HG03045 (cell line): ENCODE measurements at regions not wholly inside any gene's neighbourhood (a gene's known extent, or its start where the extent isn't known, plus 50 kb on each side); places are given as distances from the start of the nearest gene placed in this dataset.

Experiments used
- ATAC-seq: cut with Tn5 transposase; IDR thresholded peaks from one replicate; pipeline ENCODE4 v1.9.1; 2021; ENCODE audit warnings: mild to moderate bottlenecking, moderate library complexity; ENCODE audit not compliant: unreplicated experiment

DNA sequence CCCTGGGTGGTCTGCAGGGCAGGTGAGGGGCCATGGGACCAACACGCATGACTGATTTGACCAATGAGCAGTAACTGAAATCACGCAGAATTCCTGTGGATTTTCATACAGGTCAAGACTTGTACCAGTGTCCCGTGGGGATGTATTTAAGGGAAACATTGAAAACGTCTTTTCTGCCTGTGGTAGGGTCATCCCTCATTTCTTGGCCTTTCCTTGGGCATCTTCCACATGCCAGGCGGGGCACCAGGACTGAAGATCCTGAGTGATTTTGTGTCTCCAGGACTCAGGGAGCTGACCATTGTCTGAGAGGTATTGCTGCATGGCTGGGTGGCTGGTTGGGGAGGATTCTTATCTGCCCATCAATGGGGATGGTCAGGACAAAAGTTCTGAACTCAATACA lies 289.0 kb downstream of the GLRX3 start:
- ATAC-seq = no peak

DNA sequence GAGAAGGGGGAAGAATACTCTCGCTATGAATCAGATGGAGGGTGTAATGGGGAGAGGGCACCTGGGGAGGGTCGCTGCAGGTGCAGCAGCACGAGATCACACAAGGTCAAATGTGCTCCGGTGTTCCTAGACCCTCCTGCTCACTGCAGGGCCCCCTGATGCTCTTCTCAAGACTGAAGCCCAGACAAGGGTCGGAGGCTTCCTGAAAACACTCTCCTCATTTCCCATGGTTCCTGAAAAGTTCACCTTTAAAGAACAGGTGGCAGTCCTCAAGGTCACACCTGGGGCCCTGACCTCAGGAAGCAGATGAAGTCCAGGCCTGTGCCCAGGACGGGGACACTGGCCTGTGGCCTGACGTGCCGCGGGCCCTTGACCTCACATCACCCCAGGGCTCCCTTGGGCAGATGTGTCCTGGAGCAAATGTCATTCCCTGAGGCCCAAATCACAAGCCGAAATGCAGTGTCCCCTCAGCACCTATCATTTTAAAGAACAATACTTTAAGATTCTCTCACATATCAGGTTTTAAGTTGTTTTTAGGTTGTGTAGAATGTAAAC lies 289.8 kb downstream of the GLRX3 start:
- no peak for ATAC-seq

DNA sequence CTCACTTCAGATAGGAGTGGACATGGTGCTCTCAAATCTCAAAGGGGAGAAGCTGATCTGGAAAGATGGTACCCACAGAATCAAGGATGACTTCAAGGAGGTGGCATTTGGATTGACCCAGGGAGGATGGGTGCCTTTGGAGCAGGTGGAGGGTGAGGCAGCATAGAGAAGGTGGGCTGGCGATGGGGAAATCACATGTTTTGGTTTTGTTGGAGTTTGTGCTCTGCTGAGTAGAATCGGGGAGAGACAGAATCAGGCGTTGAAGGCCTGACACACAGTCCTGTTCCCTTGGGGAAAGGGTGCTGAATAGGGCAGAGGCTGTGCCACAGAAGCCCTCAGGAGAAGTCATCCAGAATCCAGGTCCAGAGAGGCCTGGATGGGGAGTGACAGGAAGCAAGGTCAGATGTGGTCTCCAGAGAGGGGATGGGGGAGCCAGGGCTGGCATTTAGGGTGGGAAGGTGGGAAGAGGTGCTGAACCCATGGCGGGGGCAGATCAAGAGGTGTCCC lies 291.1 kb downstream of the GLRX3 start:
- ATAC-seq = no peak

DNA sequence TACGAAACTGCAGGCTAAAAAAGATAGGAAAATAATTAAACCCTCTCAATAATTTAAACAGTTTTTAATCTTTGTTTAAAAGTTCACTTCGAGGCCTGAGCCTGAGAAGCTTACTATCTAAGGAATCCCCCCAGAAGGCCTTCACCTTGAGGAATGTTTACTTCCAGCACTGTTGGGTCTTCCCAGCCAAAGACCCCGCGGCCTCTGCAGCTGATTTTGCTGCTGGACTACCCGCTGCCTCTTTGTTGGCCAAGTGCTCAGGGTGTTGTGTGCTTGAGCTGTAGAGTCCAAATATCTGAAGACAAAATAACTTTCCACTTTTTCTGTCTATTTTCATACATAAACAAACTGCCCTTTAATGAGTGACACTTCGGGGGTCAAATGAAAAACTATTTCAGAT lies 292.7 kb downstream of the GLRX3 start:
- ATAC-seq = no peak

DNA sequence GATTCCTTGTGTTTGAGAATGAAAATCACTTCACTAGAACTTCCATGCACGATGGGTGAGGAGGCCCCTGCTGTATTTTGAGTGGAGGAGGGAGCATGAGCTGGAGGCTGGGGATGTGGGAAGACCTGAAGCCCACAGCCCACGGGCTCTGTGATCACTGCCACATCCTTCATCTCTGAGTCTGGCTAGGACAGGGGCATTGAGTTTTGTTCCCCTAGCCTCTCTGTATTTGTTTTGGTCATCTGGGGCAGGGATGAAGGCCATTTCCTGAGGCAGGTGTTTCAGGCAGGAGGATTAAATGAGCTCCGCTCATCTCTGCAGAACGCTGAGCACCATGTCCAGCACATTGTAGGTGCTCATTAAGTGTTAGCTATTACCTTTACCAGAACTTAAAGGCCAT lies 293.6 kb downstream of the GLRX3 start:
- ATAC-seq = no peak

DNA sequence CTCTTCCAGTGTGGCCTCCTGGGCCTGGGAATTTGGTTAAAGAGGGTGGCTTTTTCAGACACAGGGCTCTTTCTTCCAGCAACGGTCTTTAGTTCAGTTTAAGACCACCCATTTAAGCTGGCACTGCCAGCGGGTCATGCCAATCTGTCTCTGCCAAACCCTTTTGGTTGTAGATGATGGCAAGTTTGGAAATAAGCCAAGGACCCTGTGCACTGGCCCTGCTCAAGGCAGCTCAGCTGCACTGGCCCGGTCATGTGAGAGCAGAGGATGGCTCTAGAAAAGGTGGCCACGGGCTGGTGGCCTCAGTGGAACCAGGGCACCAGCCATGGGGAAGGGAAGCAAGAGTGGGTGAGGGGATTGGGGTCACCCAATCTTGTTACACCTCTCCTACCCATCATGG lies 294.1 kb downstream of the GLRX3 start:
- no peak for ATAC-seq

DNA sequence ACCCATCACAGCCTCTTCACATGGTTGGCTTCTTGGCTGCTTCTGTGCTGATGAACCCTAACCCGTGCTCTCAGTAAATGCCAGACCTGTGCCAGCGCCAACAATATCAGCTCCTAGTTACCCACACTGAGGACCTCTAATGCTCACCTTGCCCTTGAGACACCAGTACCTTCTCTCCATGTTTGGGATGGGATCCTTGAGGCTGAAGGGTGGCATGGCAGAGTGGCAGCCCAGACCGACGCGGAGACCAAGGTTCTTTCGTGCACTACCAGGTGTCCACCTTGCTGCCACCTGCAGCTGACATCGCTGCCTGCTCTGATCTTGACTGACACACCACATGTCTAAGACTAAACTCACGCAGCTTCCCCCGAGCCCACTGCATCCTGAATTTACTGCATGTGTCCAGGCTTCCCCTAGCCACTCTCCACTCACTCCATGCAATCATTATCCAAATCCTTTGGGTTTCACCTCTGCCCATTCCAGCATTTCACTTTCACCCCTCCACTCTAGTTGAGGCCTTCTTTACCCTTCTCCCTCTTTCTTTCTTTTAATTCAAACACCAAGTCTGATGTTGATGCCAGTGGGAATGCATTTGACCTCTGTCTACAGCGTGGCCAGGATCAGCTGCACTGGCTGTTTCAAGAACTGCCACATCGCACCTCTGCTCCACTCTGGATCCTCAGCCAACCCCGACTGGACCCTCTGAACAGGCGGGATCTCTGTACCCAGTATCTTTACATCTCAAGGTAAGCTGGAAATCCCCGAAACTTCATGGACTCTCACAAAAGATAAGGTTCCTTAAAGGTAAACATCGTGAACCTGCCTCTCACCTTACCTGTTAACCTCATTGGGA lies 294.9 kb downstream of the GLRX3 start:
- ATAC-seq = no peak

DNA sequence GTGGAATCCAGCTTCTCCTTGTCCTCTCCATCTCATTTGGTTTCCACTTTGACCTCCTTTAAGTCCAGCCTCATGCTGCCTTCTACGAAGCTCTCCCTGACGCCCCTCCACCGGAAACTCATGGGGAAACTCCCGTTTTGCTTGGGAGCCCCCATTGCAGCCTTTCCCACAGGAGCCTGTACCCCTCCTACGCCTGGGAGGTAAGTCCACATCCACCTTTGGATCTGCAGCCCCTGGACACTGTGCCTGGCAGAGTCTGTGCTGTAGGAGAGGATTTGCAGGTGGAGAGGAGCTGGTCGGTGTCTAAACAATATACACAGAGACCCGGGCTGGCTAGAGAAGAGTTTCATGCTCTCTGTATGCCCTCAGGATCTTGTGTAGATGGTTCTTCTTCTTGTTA lies 296.1 kb downstream of the GLRX3 start:
- no peak for ATAC-seq

DNA sequence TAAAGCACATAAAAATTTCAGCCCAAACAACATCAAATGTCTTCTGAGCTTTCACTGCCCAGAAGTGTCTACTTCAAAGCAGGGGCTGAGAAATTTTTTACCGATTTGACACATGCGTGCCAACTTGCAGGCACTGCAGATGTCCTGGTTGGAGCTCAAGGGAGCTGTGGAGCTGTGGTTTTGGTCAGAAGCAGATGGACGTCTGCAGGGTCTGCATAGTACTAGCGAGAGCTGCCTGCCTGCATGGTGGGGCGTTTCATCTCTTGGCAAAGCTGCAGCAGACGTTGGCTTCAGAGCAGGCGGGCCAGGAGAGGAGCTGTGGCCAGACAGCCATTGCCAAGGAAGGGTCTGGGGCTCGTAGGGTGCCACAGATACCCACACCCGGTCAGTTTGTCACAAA lies 296.7 kb downstream of the GLRX3 start:
- ATAC-seq = no peak

DNA sequence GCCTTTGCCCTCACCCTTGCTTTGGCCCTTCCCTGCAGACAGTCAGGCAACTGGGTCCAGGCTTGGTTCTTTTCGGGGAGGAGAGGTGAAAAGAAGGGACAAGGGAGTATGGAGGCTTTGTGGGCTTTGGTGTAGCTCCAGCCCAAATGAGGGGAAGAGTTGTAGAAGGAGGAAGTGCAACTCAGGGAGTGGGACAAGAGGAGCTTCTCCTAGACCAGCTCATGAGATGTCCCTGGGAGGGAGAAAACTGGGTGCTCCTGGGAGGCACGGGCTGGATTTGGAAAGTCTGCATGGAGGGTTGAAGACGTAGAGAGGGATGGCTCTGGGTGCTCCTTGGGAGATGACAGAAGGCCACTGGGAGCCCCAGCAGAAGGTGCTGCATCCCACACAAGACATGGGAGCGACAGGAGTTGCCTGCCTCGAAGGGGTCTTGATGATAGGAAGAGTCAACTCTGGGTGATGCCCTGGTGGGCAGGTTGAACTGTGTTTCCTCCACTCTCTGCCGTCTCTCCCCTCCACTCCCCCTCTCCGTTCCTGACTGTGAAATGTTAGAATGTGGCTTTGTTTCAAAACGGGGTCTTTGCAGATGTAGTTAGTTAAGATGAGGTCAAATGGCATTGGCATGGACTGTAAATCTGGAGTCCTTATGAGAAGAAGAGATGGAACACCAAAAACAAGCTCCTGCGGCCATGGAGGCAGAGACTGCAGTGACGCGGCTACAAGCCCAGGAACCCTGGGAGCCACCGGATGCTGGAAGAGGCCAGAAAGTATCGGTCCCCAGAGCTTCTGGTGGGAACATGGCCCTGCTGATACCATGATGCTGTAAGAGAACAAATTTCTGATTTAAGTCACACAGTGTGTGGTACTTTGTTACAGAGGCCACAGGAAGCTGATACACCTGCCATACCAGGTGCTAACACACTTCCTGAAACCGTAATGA lies 298.5 kb downstream of the GLRX3 start:
- ATAC-seq = no peak

DNA sequence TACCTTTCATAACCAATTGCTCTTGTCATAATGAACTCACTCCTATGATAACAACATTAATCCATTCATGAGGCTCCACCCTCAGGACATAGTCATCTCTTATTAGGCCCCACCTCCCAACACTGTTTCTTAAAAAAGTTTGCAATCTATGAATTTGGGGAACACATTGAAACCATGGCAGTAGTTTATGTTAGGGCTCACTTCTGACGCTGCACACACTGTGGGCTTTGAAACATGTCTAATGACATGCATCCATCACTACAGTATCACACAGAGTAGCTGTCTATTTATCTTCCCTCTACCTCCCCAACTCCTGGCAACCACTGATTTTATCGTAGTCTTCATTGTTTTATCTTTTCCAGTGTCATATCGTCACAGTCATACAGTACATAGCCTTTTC lies 299.8 kb downstream of the GLRX3 start:
- ATAC-seq = no peak

DNA sequence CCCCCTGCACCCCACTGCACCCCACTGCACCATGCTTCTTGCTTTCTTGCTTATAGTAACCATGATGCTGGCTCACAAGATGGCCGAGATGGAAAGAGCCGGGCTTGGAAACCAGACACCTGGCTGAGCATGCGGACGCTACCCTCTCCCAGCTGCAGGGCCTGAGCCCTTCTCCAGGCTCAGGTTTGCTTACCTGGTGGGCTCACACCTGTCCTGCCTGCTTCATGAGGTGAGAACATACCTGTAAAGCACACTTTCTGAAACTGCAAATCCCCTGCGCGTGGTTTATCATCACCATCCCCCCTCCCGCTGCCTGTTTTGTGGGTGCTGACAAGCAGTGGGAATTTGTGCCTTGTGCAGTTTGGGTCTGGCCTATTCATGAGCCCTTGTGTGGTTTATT lies 302.7 kb downstream of the GLRX3 start:
- ATAC-seq = no peak

DNA sequence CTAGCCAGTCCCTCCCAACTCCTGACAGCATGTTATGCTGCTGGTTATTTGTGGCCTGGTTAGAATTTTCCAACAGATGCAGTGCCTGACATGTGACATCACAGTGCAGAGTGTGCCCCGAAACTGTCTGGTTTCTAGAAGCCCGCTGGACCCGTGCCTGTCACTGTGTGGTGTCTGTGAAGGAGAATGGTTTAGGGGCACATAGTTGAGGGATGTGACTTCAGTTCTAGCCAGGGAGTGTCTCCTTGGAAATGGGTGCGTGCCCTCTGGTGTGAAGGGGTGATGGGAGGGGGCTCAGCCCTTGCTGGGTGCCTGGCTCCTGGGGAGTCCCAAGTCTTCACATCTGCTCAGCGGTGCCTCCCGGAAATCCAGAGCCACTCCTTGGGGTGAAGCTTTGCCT lies 303.6 kb downstream of the GLRX3 start:
- no peak for ATAC-seq

DNA sequence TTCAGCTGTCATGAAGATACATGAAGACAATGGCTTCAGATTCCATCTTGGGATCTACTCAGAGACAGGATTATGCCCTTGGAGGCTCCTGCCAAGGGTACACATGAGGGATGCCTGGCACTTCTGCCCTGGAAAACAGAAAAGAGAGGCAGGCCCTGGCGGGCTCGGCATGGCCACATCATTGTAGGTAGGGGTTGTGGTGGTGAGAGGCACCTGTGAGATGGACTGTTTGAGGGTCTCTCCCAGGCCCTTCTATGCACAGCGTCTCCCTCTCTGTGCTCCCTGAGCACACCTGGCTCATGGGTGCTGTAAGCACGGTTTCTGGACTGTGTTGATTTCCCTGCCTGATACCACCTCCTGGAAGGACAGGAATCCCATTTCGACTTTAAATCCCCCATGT lies 304.3 kb downstream of the GLRX3 start:
- no peak for ATAC-seq

DNA sequence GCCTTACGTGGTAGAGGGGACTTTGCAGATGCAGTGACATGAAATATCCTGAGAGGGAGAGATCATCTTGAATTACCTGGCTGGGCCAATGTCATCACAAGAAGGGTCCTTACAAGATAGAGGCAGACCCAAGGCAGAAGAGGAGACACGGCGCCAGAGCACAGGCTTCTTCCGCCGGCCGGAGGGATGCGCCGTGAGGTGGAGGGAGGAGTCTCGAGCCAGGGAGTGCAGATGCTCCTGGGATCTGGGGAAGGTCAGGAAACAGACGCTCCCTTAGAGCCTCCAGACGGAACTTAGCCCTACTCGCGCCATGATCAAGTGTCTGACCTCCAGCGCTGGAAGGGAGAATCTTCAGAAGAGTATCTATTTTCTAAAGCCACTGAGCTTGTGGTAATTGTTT lies 304.8 kb downstream of the GLRX3 start:
- ATAC-seq = no peak

DNA sequence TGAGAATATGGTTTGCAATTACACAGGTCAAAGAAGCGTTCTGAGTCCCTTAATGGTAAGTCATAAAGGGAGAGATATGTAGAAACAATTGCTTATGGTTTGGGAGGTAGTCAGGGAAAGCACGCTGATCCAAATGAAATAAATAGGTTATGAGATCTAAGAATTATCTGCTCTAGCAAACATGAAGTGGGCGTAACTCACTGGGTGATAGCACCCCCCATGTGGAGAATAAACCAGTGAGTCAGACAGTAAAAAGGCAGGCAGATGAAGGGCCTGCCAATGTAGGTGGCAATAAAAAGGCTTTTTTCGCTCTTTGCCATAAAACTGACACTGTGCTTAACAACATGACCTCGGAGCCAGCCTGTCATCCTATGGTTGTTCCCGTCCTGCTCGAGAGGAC lies 306.9 kb downstream of the GLRX3 start:
- no peak for ATAC-seq

DNA sequence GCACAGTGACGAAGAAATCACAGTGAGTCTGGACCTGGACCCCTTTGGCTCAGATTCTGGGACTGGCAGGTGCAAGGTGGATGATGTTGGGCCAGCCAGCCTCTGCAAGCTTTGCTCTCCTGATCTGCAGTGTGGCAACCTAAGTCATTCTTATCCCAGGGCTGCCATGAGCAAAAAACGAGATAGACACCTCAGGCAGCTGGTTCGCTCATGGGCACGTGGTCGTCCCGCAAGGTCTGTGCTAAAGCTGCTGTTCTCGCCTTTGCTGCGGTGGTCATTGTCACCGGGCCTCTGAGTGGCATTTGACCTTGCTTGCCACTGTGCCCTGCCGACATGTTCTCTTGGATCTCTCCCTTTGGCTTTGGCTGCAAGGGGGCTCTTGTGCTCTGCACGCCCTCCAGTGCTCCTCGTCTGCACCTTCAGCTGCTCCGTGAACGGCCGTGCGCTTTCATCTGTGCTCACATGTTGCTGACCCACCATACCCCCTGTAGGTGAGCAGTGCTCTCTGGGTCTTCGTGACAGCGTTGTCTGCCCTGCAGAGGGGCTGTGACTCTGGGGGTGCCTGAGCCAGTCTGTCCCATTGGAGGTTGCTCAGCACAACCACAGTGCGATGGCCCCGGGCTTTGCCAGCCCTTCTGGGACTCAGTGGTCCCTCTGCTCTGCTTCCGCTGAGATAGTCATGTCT lies 317.0 kb downstream of the GLRX3 start:
- ATAC-seq = no peak

DNA sequence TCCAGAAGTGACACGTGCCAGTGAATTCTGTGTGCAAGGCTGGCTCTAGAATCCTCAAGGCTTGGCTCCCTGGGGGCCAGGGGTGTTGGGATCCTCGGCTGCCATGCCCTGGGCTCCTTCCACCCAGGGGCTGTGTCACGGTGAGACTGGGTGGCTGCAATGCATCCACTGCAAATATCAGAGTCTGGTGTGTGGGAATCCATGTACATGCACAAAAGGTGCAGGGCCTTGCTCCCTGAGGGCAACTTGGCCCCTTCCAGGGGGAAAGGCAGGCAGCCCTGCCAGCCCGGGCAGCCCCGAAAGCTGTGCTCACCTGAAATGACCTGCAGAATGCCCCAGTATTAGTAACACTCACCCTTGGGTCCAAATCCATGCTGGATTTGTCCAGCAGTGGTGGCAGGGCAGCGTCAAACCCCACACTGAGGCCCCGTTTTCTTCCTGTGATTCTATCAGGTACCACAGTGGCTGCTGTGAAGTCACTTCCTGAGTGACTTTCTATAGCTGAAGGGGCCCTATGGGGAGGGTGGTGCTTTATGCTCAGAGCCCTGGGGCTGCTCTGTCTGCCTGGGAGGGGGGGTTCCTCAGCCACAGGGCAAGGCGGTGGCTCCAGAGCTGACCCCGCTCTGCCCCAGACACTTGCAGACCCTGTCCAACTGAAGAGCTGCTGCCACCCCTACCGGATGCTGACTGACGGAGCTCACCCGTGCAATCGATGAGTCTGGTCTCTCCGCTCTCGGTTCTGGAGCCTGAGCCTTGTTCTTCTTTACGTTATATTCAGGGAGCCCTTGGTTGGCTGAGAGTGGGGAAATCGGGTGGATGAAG lies 317.7 kb downstream of the GLRX3 start:
- ATAC-seq = no peak

DNA sequence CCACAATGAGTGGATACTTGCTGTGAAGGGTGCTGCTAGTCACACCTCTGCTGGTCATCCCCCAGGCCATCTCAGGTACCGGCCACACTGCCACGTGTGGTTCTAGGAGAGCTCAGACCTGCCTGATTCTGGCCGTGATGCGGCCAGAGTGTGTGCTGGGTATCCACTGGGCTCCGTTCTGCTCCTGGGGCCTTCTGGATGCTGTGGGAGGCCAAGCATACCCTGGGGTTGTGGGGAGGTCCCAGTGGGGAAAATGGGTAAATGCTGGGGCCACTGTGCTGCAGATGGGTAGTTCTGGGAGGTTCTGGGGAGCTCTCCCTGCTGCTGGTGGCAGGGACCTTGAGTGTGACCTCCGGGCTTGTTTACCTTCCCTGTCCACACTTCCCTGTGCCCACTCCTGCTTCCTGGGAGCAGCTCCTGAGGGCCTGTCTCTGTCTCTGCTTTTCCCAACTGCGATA lies 318.4 kb downstream of the GLRX3 start:
- no peak for ATAC-seq

DNA sequence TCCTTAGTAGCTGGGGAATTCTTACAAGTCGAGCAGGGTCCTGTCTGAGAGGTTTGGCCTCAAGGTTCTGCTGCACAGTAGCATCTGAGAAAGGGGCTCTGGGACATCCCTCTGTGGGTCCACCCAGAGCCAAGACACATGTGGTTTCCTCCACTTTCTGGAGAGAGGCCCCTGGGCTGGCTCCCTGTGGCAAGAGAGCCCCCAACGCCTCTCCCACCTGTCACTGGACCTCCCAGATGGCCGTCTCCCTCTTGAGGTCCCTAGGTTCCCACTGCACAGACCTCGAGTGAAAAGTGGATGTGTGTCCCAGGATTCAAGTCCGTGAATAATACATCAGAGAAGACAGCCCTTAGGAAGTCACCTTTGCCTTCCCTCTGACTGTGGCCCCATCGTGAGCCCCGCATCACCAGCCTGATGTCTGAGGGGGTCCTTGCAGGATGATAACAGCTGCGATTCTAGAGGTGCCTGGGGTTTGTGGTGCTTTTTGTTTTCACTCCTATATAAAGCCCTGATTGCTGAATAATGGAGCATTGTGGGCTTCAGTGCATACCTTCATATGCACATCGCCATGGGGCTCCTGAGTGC lies 319.0 kb downstream of the GLRX3 start:
- ATAC-seq = no peak
